ENCODE measurements at regions not wholly inside any gene's neighbourhood (a gene's known extent, or its start where the extent isn't known, plus 50 kb on each side); places are given as distances from the start of the nearest gene placed in this dataset.
A peak's percentile ranks its signal among the peaks of the same experiment; 100 is the strongest.
"Not testable (repeated sequence)": the region's sequence is repeated elsewhere in the genome, so short reads cannot be mapped to it uniquely, and the experiment has no call there.

- no peak for DNase-seq (ENCODE audit: low spot score)
Observed at GRCh38 chr2:156933645-156934225, 323.8 kb upstream of the GALNT5 start.

GRCh38 chr2:156935616-156936015 lies 321.9 kb upstream of the GALNT5 start:
- DNase-seq (ENCODE audit: low spot score) = no peak

- DNase-seq (ENCODE audit: low spot score) = no peak
Observed at GRCh38 chr2:156937430-156937829, 320.1 kb upstream of the GALNT5 start.

- DNase-seq (ENCODE audit: low spot score) = peak; percentile 7
Observed at GRCh38 chr2:156944871-156945270, 312.6 kb upstream of the GALNT5 start.

GRCh38 chr2:156947261-156947660 lies 310.2 kb upstream of the GALNT5 start:
- DNase-seq (ENCODE audit: low spot score) = no peak

- DNase-seq (ENCODE audit: low spot score) = no peak
Observed at GRCh38 chr2:156955701-156956100, 301.8 kb upstream of the GALNT5 start.

GRCh38 chr2:156956161-156956560 lies 301.3 kb upstream of the GALNT5 start:
- DNase-seq (ENCODE audit: low spot score) = no peak

GRCh38 chr2:156958374-156958773 lies 299.1 kb upstream of the GALNT5 start:
- no peak for DNase-seq (ENCODE audit: low spot score)

- DNase-seq (ENCODE audit: low spot score) = no peak
Observed at GRCh38 chr2:156959481-156959880, 298.0 kb upstream of the GALNT5 start.

GRCh38 chr2:156982615-156983014 lies 274.9 kb upstream of the GALNT5 start:
- DNase-seq (ENCODE audit: low spot score) = no peak

- DNase-seq (ENCODE audit: low spot score) = no peak
Observed at GRCh38 chr2:156986339-156986988, 271.0 kb upstream of the GALNT5 start.

- no peak for DNase-seq (ENCODE audit: low spot score)
Observed at GRCh38 chr2:156999661-157000060, 257.8 kb upstream of the GALNT5 start.

- DNase-seq (ENCODE audit: low spot score) = no peak
Observed at GRCh38 chr2:157004789-157005188, 252.7 kb upstream of the GALNT5 start.

- no peak for DNase-seq (ENCODE audit: low spot score)
Observed at GRCh38 chr2:157015015-157015575, 242.4 kb upstream of the GALNT5 start.

- DNase-seq (ENCODE audit: low spot score) = not testable (repeated sequence)
Observed at GRCh38 chr2:157023264-157023663, 234.2 kb upstream of the GALNT5 start.

- no peak for DNase-seq (ENCODE audit: low spot score)
Observed at GRCh38 chr2:157024129-157024528, 233.4 kb upstream of the GALNT5 start.

- peak; percentile 80 for DNase-seq (ENCODE audit: low spot score)
Observed at GRCh38 chr2:157032017-157032416, 225.5 kb upstream of the GALNT5 start.

GRCh38 chr2:157036726-157037125 lies 220.8 kb upstream of the GALNT5 start:
- no peak for DNase-seq (ENCODE audit: low spot score)

- DNase-seq (ENCODE audit: low spot score) = no peak
Observed at GRCh38 chr2:157043786-157044185, 213.7 kb upstream of the GALNT5 start.

GRCh38 chr2:157046396-157046795 lies 211.1 kb upstream of the GALNT5 start:
- DNase-seq (ENCODE audit: low spot score) = no peak

- peak; percentile 70 for DNase-seq (ENCODE audit: low spot score)
Observed at GRCh38 chr2:157052685-157053224, 204.8 kb upstream of the GALNT5 start.

- DNase-seq (ENCODE audit: low spot score) = no peak
Observed at GRCh38 chr2:157053876-157054275, 203.6 kb upstream of the GALNT5 start.

GRCh38 chr2:157055660-157056199 lies 201.8 kb upstream of the GALNT5 start:
- peak; percentile 12 for DNase-seq (ENCODE audit: low spot score)
